ENCODE measurements at regions not wholly inside any gene's neighbourhood (a gene's known extent, or its start where the extent isn't known, plus 50 kb on each side); places are given as distances from the start of the nearest gene placed in this dataset.
"Not testable (repeated sequence)": the region's sequence is repeated elsewhere in the genome, so short reads cannot be mapped to it uniquely, and the experiment has no call there.

DNA sequence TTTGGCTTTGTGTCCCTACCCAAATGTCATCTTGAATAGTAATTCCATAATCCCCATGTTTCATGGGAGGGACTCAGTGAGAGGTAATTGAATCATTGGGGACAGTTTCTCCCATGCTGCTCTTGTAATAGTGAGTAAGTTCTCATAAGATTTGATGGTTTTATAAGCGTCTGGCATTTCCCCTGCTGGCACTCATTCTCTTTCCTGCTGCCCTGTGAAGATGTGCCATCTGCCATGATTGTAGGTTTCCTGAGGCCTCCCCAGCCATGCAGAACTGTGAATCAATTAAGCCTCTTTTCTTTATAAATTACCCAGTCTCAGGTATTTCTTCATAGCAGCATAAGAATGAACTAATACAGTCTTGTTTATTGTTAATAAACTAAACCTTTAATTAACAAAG lies 402.6 kb downstream of the NYAP2 start:
- H3K9ac ChIP-seq (ENCODE audit: low read length); H3K36me3 ChIP-seq (ENCODE audit: control insufficient read depth in 1 of 2, insufficient read depth in 2 of 2, low read depth in 1 of 2, low read length in 2 of 2); H3K14ac ChIP-seq (ENCODE audit: low read length in 2 of 2); H2AFZ ChIP-seq (ENCODE audit: low read depth, low read length); H3K79me1 ChIP-seq (replicated peaks; ENCODE audit: low read length, poor library complexity, severe bottlenecking); H3K27me3 ChIP-seq (ENCODE audit: control insufficient read depth in 1 of 2, insufficient read depth in 1 of 2, low read length in 2 of 2); H2BK120ac ChIP-seq (ENCODE audit: low read depth, low read length); H3K9me3 ChIP-seq (ENCODE audit: control insufficient read depth, low read length); H2BK5ac ChIP-seq (ENCODE audit: low read depth, low read length, poor library complexity, severe bottlenecking); H3K4me2 ChIP-seq (ENCODE audit: low read length, poor library complexity, severe bottlenecking); H2BK12ac ChIP-seq (ENCODE audit: low read length in 2 of 2); H3K4me1 ChIP-seq (ENCODE audit: control insufficient read depth, insufficient read depth, low read depth, low read length); DNase-seq; H2BK15ac ChIP-seq (ENCODE audit: low read depth, poor library complexity, severe bottlenecking); H3K4ac ChIP-seq (ENCODE audit: low read depth in 1 of 2, low read length in 2 of 2); H3K4me3 ChIP-seq (ENCODE audit: insufficient read depth in 1 of 2, low read depth in 1 of 2, low read length in 2 of 2); H4K8ac ChIP-seq (ENCODE audit: low read length); H4K91ac ChIP-seq (ENCODE audit: low read length); H3K18ac ChIP-seq (ENCODE audit: low read depth in 1 of 2, low read length in 2 of 2); H2AK5ac ChIP-seq (ENCODE audit: low read length, severe bottlenecking); H3K27ac ChIP-seq (ENCODE audit: low read length, poor library complexity, severe bottlenecking); H3K23ac ChIP-seq (ENCODE audit: low read length in 2 of 2): not testable (repeated sequence)
- WGBS = 100% methylated on average over 1 of the region's 1 CpG

DNA sequence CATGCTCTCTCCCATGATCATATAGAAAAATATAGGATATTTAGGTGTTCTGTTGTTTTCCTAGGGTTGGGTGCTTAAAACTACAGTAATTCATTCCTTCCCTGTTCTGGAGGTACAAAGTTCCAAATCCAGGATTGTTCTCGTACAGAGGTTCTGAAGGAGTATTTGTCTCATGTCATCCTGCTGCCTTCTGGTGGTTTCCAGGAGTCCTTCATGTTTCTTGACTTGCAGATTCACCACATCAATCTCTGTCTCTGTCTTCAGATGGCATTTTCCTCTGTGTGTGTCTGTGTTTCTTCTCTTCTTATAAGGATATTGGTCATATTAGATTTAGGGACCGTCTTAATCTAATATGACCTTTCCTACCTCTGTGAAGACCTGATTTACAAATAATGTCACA lies 397.9 kb downstream of the NYAP2 start:
- no peaks in the 10 kb centered on the region for H3K9me3 ChIP-seq (ENCODE audit: control insufficient read depth, low read length)
- no peak overlapping the region for H3K27ac ChIP-seq (ENCODE audit: low read length, poor library complexity, severe bottlenecking)
- no peak overlapping the region for H2AFZ ChIP-seq (ENCODE audit: low read depth, low read length)
- H4K91ac ChIP-seq (ENCODE audit: low read length) = no peak overlapping the region
- no peaks in the 10 kb centered on the region for H3K79me1 ChIP-seq (replicated peaks; ENCODE audit: low read length, poor library complexity, severe bottlenecking)
- no peak overlapping the region for H3K14ac ChIP-seq (ENCODE audit: low read length in 2 of 2)
- H3K18ac ChIP-seq (ENCODE audit: low read depth in 1 of 2, low read length in 2 of 2) = no peak overlapping the region
- no peak overlapping the region for H3K9ac ChIP-seq (ENCODE audit: low read length)
- H4K8ac ChIP-seq (ENCODE audit: low read length) = no peak overlapping the region
- H2BK15ac ChIP-seq (ENCODE audit: low read depth, poor library complexity, severe bottlenecking) = no peak overlapping the region
- DNase-seq = no peak
- no peaks in the 10 kb centered on the region for H3K4me1 ChIP-seq (ENCODE audit: control insufficient read depth, insufficient read depth, low read depth, low read length)
- H2AK5ac ChIP-seq (ENCODE audit: low read length, severe bottlenecking) = no peak overlapping the region
- no peak overlapping the region for H3K4me2 ChIP-seq (ENCODE audit: low read length, poor library complexity, severe bottlenecking)
- WGBS = 100% methylated on average over 1 of the region's 2 CpGs
- H3K36me3 ChIP-seq (ENCODE audit: control insufficient read depth in 1 of 2, insufficient read depth in 2 of 2, low read depth in 1 of 2, low read length in 2 of 2) = no peaks in the 10 kb centered on the region
- H2BK12ac ChIP-seq (ENCODE audit: low read length in 2 of 2) = no peak overlapping the region
- H3K4me3 ChIP-seq (ENCODE audit: insufficient read depth in 1 of 2, low read depth in 1 of 2, low read length in 2 of 2) = no peak overlapping the region
- H2BK5ac ChIP-seq (ENCODE audit: low read depth, low read length, poor library complexity, severe bottlenecking) = no peak overlapping the region
- H3K27me3 ChIP-seq (ENCODE audit: control insufficient read depth in 1 of 2, insufficient read depth in 1 of 2, low read length in 2 of 2) = no peaks in the 10 kb centered on the region
- no peak overlapping the region for H3K4ac ChIP-seq (ENCODE audit: low read depth in 1 of 2, low read length in 2 of 2)
- no peak overlapping the region for H3K23ac ChIP-seq (ENCODE audit: low read length in 2 of 2)
- no peak overlapping the region for H2BK120ac ChIP-seq (ENCODE audit: low read depth, low read length)

DNA sequence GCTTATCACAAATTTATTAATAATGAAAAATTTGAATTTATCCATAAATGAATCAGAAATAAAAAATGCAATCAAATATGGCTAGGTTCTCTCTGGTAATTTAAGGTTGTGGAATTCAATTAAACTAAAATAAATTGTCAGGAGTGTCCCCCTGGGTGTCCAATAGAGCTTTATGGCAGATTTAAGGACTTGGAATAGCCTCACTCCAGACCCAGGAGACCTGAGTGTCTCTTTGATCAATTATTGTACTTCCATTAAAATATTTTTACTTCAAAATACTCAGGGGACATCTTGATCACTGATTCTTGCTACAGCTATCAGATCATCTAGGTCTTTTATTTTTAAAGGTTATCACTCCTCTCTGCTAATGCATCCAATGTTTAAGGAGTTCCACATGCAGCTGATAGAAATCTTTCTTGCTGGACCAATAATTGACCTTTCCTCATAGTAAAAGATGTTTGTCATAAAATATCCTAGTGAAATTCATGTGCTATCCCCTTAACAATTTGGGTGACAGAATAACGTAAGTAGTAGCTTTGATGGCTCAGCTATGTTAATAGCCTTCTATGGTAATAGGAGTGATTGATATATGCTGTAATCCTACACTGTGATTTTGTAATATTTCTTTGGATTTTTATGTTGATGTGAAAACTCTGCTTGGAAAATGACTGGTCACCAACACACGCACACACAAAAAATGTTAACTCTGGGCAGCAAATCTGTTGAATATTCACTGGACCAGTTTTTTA lies 395.3 kb downstream of the NYAP2 start:
- no peak overlapping the region for H3K9ac ChIP-seq (ENCODE audit: low read length)
- no peak overlapping the region for H2BK120ac ChIP-seq (ENCODE audit: low read depth, low read length)
- no peak overlapping the region for H4K91ac ChIP-seq (ENCODE audit: low read length)
- H2BK12ac ChIP-seq (ENCODE audit: low read length in 2 of 2) = no peak overlapping the region
- H3K4me3 ChIP-seq (ENCODE audit: insufficient read depth in 1 of 2, low read depth in 1 of 2, low read length in 2 of 2) = no peak overlapping the region
- no peaks in the 10 kb centered on the region for H3K36me3 ChIP-seq (ENCODE audit: control insufficient read depth in 1 of 2, insufficient read depth in 2 of 2, low read depth in 1 of 2, low read length in 2 of 2)
- H4K8ac ChIP-seq (ENCODE audit: low read length) = no peak overlapping the region
- H2AK5ac ChIP-seq (ENCODE audit: low read length, severe bottlenecking) = no peak overlapping the region
- H3K79me1 ChIP-seq (replicated peaks; ENCODE audit: low read length, poor library complexity, severe bottlenecking) = no peaks in the 10 kb centered on the region
- no peaks in the 10 kb centered on the region for H3K4me1 ChIP-seq (ENCODE audit: control insufficient read depth, insufficient read depth, low read depth, low read length)
- DNase-seq = no peak
- H3K27me3 ChIP-seq (ENCODE audit: control insufficient read depth in 1 of 2, insufficient read depth in 1 of 2, low read length in 2 of 2) = no peaks in the 10 kb centered on the region
- no peak overlapping the region for H2AFZ ChIP-seq (ENCODE audit: low read depth, low read length)
- H2BK15ac ChIP-seq (ENCODE audit: low read depth, poor library complexity, severe bottlenecking) = no peak overlapping the region
- 94% methylated on average over 1 of the region's 2 CpGs for WGBS
- H3K4ac ChIP-seq (ENCODE audit: low read depth in 1 of 2, low read length in 2 of 2) = no peak overlapping the region
- H3K14ac ChIP-seq (ENCODE audit: low read length in 2 of 2) = no peak overlapping the region
- H3K9me3 ChIP-seq (ENCODE audit: control insufficient read depth, low read length) = no peaks in the 10 kb centered on the region
- no peak overlapping the region for H2BK5ac ChIP-seq (ENCODE audit: low read depth, low read length, poor library complexity, severe bottlenecking)
- no peak overlapping the region for H3K27ac ChIP-seq (ENCODE audit: low read length, poor library complexity, severe bottlenecking)
- no peak overlapping the region for H3K18ac ChIP-seq (ENCODE audit: low read depth in 1 of 2, low read length in 2 of 2)
- no peak overlapping the region for H3K4me2 ChIP-seq (ENCODE audit: low read length, poor library complexity, severe bottlenecking)
- H3K23ac ChIP-seq (ENCODE audit: low read length in 2 of 2) = no peak overlapping the region

DNA sequence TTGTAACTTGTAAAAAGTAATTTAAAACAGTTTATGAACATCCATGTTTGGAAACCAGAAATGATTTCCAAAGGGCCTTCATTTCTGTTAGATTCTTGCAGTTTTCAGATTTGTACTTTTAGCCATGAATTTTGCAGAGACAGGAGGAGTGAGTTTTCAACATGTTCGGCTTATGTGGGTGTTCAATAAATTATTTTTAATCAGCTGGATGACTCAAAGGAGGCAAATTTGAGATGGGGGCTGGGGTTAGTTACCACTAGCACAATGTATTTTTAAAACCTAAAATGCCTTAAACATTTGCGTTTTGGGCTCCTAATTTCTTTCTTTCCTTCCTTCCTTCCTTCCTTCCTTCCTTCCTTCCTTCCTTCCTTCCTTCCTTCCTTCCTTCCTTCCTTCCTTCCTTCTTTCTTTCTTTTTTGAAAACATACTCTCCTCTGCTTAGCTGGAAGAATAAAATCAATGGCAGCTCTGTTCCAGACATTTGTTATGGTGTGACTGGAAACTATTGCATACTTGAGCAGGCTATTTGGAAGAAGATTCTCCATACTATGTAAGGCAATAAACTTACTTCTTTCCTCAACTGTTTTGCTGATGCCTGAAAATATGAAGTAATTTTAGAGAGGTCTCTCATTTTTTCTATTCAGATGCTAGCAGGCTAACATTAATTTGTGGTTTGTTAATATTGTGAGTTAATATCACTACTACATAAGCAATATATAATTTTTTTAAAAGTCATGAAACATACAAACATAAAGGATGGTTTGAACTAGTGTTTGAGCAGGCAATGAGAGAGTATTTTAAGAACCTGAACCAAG lies 394.4 kb downstream of the NYAP2 start:
- H2BK120ac ChIP-seq (ENCODE audit: low read depth, low read length) = no peak overlapping the region
- H2AK5ac ChIP-seq (ENCODE audit: low read length, severe bottlenecking) = no peak overlapping the region
- H3K36me3 ChIP-seq (ENCODE audit: control insufficient read depth in 1 of 2, insufficient read depth in 2 of 2, low read depth in 1 of 2, low read length in 2 of 2) = no peaks in the 10 kb centered on the region
- no peak overlapping the region for H2AFZ ChIP-seq (ENCODE audit: low read depth, low read length)
- H4K8ac ChIP-seq (ENCODE audit: low read length) = no peak overlapping the region
- no peak overlapping the region for H3K9ac ChIP-seq (ENCODE audit: low read length)
- no peak overlapping the region for H2BK5ac ChIP-seq (ENCODE audit: low read depth, low read length, poor library complexity, severe bottlenecking)
- WGBS = 100% methylated on average over 1 of the region's 2 CpGs
- H3K27ac ChIP-seq (ENCODE audit: low read length, poor library complexity, severe bottlenecking) = no peak overlapping the region
- DNase-seq = no peak
- no peak overlapping the region for H3K23ac ChIP-seq (ENCODE audit: low read length in 2 of 2)
- H2BK15ac ChIP-seq (ENCODE audit: low read depth, poor library complexity, severe bottlenecking) = no peak overlapping the region
- H3K4me3 ChIP-seq (ENCODE audit: insufficient read depth in 1 of 2, low read depth in 1 of 2, low read length in 2 of 2) = no peak overlapping the region
- no peaks in the 10 kb centered on the region for H3K27me3 ChIP-seq (ENCODE audit: control insufficient read depth in 1 of 2, insufficient read depth in 1 of 2, low read length in 2 of 2)
- H3K4ac ChIP-seq (ENCODE audit: low read depth in 1 of 2, low read length in 2 of 2) = no peak overlapping the region
- H3K4me2 ChIP-seq (ENCODE audit: low read length, poor library complexity, severe bottlenecking) = no peak overlapping the region
- no peaks in the 10 kb centered on the region for H3K4me1 ChIP-seq (ENCODE audit: control insufficient read depth, insufficient read depth, low read depth, low read length)
- H3K9me3 ChIP-seq (ENCODE audit: control insufficient read depth, low read length) = no peaks in the 10 kb centered on the region
- H2BK12ac ChIP-seq (ENCODE audit: low read length in 2 of 2) = no peak overlapping the region
- H3K79me1 ChIP-seq (replicated peaks; ENCODE audit: low read length, poor library complexity, severe bottlenecking) = no peaks in the 10 kb centered on the region
- no peak overlapping the region for H4K91ac ChIP-seq (ENCODE audit: low read length)
- no peak overlapping the region for H3K14ac ChIP-seq (ENCODE audit: low read length in 2 of 2)
- no peak overlapping the region for H3K18ac ChIP-seq (ENCODE audit: low read depth in 1 of 2, low read length in 2 of 2)

All from mesenchymal stem cell (in vitro differentiated cells and primary cell).